ENCODE measurements at regions not wholly inside any gene's neighbourhood (a gene's known extent, or its start where the extent isn't known, plus 50 kb on each side); places are given as distances from the start of the nearest gene placed in this dataset.

GRCh38 chr15:96422125-96422524 lies 91.6 kb downstream of the NR2F2 start:
- TF ChIP-seq CTCF (IDR thresholded peaks at IDR 0.05) (no peak), POLR2A (IDR thresholded peaks at IDR 0.05) (no peak), EP300 (IDR thresholded peaks at IDR 0.05) (no peak)

All from tibial nerve (tissue), 4 donors.